GM12864 (cell line): ENCODE measurements at regions not wholly inside any gene's neighbourhood (a gene's known extent, or its start where the extent isn't known, plus 50 kb on each side); places are given as distances from the start of the nearest gene placed in this dataset.
"Not testable (repeated sequence)": the region's sequence is repeated elsewhere in the genome, so short reads cannot be mapped to it uniquely, and the experiment has no call there.

Source experiments
- DNase-seq: peaks from one replicate; pipeline ENCODE4 v3.0.0-alpha.2; 2011; ENCODE audit warnings: low read depth
- H3K4me3 ChIP-seq: 2 replicates; pipeline ENCODE4 v1.5.1; 2011; ENCODE audit warnings: mild to moderate bottlenecking, low read depth, low read length, control low read depth
- CTCF ChIP-seq: IDR thresholded peaks from 2 replicates; pipeline ENCODE4 v1.5.1; 2011; ENCODE audit warnings: low read depth, mild to moderate bottlenecking, moderate library complexity, low read length, control low read depth, inconsistent platforms; ENCODE audit errors: missing control alignments

GRCh38 chr13:20313896-20314295, 81.8 kb upstream of the GJB6 start:
- no peak overlapping the region for H3K4me3 ChIP-seq
- no peak for TF ChIP-seq CTCF
- no peak for DNase-seq

DNA sequence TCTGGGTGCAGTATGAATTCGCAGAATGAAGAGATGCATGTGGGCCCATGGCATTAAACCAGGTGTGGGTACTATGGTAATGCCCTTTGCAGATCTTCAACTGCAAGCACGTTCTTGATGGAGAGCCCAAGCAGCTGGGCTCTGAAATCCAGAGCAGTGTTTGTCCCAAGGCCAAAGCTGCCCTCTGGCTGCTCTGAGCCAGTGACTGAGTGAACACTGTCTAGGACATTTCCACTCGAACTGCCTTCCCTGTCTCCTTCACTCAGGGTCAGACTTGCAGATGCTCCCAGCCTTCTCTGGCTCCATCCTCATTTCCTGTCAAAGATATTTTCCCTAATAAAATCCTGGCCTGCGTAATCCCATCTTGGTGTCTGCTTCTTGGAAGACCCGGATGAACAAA, 80.2 kb upstream of the GJB6 start:
- DNase-seq = no peak
- no peak for TF ChIP-seq CTCF
- H3K4me3 ChIP-seq = no peak overlapping the region

DNA sequence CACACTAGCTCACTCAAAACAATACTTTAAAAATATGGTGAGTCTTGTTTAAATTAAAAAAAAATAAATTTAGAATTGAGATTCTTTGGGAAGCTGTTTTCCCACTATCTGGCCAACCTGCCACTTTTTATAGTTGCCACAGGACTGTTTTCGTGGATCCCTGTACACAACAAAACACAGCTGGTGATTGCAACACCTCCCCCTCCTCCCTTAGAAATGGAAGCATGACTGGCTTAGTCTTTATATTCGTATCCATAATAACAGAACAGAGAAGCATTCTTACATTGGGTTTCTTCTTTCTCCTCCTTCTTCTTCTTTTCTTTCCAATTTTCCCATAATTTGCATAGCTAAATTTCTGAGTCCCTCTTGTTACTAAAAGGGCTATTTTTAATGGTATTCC, 79.5 kb upstream of the GJB6 start:
- no peak for DNase-seq
- no peak overlapping the region for H3K4me3 ChIP-seq
- TF ChIP-seq CTCF = no peak

GRCh38 chr13:20311022-20311421, 78.9 kb upstream of the GJB6 start:
- no peak for TF ChIP-seq CTCF
- H3K4me3 ChIP-seq = no peak overlapping the region
- no peak for DNase-seq

DNA sequence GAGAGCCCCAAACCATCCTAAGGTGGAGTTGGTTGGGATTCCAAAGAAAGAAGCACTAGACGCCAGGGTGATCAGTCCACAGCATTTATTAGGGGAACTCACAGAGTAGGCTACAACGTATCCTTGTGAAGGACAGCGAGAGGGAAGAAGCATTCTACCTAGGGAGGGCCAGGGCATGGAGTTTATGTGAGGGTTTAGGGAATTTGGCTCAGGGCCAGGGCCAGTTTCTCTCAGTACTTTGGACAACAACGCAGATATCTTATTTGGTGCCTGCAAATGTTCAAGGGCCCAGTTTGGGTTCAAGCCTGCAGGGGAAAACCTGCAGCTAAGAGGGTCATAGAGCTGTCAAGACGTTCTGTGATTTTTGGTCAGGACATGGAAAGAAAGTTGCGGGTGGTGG, 73.9 kb upstream of the GJB6 start:
- no peak for DNase-seq
- TF ChIP-seq CTCF = no peak
- H3K4me3 ChIP-seq = no peak overlapping the region

DNA sequence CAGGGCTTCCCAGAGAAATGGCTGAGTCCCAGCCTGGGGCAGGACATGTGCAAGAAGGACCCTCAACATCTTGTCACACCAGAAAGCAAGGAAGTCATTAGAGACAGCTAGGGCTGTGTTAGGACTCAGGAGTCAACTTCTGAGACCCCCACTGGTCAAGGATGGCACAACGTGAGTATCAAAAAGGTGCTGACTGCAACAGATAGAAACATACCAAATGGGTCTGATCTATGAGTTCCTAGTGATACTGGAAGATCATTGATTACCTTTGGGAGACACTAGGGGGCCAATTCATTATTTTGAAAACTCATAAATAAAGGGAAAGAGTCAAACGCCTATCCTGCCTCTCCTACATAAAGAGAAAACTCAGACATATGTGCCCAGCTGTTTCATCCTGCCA, 73.5 kb upstream of the GJB6 start:
- no peak for DNase-seq
- H3K4me3 ChIP-seq = no peak overlapping the region
- no peak for TF ChIP-seq CTCF

- DNase-seq, H3K4me3 ChIP-seq: not testable (repeated sequence)
These were observed 71.9 kb upstream of the GJB6 start for GRCh38 chr13:20304061-20304460.

GRCh38 chr13:20303636-20304035, 71.5 kb upstream of the GJB6 start:
- no peak for TF ChIP-seq CTCF
- DNase-seq = no peak
- H3K4me3 ChIP-seq = no peak overlapping the region
